Amniotic stem cell (primary cell): ENCODE measurements at regions not wholly inside any gene's neighbourhood (a gene's known extent, or its start where the extent isn't known, plus 50 kb on each side); places are given as distances from the start of the nearest gene placed in this dataset.

Experiments used
- DNase-seq: peaks from one replicate; lab custom pipeline; 2025; lab: John Stamatoyannopoulos, UW

DNA sequence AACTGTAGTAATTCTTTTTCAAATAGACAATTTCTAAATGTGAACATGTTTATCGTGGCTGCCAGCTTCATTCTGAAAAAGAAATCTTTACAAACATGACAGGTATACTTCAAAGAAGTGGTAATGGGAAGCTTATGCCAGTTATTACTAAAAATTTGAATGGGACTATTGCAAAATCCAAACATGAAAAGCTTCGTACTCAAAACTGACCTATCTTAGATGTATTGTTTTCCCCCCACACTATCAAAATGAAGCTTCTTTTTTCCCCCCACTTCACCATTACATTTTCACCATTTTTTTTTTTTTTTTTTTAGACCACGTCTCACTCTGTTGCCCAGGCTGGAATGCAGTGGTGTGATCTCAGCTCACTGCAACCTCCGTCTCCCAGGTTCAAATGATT lies 50.4 kb upstream of the SERTAD2 start:
- DNase-seq = no peak

DNA sequence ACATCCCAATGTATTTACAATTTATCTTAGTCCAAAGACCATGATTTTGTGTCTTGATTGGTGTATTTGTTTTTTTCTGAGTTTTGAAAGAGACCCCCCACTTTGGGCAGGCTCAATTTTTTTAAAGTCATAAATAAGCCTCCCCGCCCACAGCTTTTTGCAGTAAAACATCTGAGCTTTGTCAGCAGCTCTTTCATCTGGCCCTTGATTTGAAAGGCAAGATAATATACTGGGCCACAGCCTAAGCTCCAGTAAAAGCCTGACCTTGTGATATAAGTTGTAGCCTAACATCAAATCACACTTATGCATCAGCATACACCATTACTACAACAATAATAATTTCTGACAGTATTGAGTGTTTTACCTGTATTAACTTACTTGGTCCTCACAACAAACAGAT lies 51.3 kb upstream of the SERTAD2 start:
- no peak for DNase-seq

DNA sequence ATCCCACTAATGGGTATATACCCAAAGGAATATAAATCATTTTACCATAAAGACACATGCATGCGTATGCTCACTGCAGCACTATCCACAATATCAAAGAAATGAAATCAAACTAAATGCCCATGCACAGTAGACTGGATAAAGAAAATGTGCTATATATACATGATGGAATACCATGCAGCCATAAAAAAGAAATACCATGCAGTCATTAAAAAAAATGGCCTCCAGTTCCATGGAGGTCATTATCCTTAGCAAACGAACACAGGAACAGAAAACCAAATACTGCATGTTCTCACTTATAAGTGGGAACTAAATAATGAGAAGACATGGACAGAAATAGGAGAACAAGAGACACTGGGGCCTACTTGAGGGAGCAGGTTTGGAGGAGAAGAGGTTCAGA lies 53.6 kb upstream of the SERTAD2 start:
- no peak for DNase-seq

DNA sequence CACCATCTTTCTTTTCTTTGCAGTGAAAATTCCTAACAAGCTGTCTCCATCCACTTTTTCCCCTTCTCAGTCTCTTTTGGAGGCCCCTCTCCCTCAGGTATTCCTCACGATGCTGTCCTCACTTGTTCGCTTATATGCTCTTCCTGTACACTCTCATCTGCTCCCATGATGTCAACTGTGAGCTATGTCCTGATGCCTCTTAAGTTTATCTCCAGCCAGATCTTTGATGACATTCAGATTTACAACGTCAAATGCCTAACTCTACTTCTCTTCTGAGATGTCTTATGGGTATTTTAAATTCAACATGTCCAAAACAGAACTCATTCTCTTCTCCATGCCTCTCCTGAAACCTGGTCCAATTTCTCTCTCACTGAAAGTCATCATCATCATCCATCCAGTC lies 55.1 kb upstream of the SERTAD2 start:
- DNase-seq = no peak

DNA sequence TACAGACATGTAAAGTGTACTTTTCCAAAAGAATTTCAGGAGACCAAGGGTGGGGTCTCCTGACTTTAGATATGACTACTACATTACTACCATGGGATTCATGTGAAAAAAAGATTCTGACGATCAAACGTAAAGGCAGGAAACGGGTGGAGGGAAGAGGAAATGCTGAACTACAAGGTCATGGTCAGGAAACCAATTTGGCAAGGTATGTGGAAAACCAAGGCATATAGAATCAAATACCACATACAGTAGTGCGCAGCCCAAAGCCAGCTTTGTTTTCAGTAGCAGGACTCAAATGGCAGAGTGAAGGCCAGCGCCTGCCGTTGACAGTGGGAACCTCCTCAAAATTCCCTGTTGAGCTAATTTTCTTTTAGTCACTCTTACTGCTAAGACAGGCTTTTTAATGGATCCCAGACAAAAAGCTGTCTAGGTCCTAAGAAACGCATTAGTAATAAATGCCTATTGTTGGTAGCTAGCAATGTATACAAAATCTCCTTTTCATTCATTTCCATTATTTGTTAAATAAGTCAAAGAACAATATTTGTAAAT lies 57.6 kb upstream of the SERTAD2 start:
- DNase-seq = no peak

DNA sequence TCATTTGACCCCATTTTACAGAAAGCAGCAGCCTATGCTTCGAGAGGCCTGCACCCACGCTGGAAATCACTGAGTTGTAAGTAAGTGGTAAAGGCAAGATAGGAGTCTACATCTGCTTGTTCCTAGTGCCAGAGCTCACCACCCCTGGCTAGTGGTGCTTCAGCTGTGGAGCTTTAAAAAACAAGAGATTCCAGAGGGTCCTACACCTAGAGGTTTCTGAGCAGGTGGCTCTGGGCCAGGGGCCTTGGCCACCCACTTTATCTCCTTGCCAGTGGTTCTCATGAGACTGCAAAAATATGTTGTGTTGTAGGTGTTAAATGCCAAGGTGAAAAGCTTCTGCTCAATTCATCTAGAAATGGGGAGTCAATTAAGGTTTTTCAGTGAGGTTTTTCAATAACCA lies 60.0 kb upstream of the SERTAD2 start:
- no peak for DNase-seq

DNA sequence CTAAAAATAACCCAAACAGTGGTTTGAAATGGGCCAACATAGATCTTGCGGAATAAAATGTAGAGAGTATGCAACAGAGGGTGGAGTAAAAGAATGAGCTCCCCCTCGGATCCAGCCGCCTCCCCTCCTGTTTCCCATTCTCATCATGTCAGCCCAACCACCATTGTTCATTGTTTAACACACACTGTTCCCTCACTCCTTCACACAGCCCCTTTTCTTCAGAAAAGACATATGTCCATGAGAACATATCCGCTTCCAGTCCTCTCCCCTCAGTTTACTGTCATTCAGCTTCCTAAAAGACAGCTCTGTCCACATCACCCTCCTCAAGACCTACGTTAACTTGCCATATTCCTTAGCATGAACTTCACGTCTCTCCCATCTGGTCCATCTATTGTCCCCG lies 62.9 kb upstream of the SERTAD2 start:
- DNase-seq = no peak

DNA sequence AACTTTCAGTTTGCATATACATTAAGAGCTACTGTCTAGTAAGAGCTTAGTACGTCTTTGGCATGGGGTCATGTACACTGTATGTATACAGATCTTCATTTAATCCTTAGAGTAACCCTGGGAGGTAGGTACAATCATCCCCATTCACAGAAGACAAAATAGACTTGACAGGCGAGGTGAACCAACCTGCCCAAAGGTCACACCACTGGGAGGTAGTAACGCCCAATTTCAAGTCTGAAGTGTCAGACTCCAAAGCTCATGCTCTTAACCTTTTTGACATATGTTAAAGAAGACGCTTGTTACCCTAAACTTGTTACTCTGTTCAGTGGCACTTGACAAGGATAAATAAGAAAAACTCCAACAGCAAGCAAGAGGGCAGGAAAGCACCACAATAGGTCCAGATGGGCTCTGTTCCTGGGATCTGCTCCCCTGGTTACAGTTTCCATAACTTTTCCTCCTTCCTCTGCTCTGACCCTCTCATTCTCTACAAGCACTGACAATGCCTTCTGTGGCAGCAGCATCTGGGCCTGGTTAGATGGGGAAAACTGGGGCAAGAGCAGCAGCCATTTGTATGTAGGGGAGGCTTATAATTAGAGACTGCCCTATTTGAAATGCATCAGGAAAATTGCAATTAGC lies 64.7 kb upstream of the SERTAD2 start:
- DNase-seq = no peak

DNA sequence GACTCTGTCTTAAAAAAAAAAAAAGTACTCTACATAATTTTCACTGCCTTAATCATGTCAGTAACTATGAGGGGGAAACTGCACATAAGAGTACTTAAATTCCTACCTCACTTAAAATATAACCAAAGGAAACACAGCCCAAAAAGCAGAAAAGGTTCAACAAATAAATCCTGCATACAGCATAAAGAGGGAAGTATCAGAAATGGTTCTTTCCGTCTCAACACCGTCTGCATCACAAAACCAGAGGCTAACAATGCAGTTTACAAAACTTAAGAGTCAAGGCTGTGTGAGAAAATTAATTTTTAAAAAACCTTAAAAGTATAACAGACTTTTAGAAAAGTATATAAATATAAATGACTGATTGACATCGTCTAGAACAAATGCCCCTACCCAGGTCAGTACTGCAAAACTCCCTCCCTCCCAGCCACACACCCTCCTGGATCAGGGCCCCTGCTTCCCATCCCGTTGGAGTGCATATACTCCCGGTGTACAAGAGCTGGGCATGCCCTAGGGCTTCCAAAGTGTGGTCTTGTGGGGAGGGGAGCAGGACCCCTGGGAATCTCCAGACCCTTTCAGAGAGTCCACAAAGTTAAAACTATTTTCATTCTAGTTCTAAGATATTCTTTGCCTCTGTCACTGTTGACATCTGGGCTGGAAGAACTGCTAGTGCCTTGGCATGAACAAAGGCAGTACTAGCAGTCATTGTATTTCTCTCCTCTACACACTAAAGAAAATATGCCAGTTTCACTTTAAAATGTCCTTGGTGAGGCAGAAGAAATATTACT lies 67.0 kb upstream of the SERTAD2 start:
- DNase-seq = no peak

DNA sequence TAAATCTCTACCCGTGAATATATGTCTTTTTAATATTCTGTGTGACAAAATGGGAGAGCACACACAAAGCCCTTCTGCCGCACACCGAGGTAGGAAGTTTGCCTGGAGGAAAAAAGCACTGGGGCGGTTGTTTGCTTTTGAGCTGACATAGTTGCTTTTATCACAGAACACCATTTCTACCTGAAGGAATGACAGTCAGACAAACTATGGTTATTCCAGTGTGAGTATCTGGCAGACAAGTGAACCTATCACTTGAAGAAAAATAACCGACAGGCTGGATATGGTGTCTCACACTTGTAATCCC lies 67.6 kb upstream of the SERTAD2 start:
- no peak for DNase-seq

DNA sequence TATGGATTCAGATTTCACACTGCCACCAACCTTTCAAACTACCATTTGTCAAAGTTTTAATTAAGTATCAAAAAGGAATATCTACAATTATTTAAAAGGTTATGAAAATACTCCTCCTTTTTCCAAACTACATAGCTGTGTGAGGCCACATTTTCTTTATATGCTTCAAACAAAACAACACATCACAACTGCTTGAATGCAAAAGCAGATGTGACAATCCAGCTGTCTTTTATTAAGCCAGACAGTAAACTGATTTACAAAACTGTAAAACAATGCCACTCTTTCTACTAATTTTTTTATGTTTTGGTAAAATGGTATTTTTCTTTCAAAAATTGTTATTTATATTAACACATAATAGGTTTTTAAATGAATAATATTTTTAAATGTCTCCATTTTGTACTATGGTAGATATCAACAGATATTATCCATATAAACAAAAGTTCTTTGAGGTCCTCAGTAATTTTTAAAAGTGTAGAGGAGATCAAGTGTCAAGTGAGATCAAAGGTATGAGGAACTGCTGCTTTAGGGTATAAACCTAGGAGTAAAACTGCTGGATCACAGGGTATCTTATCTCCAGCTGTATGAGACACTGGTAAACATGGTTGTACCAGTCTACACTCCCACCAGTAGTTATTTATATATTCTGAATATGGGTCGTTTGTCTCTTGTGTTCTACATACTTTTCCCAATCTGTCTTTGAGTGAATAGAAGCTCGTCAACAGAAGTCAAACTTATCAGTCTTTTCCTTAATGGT lies 68.8 kb upstream of the SERTAD2 start:
- DNase-seq = no peak

DNA sequence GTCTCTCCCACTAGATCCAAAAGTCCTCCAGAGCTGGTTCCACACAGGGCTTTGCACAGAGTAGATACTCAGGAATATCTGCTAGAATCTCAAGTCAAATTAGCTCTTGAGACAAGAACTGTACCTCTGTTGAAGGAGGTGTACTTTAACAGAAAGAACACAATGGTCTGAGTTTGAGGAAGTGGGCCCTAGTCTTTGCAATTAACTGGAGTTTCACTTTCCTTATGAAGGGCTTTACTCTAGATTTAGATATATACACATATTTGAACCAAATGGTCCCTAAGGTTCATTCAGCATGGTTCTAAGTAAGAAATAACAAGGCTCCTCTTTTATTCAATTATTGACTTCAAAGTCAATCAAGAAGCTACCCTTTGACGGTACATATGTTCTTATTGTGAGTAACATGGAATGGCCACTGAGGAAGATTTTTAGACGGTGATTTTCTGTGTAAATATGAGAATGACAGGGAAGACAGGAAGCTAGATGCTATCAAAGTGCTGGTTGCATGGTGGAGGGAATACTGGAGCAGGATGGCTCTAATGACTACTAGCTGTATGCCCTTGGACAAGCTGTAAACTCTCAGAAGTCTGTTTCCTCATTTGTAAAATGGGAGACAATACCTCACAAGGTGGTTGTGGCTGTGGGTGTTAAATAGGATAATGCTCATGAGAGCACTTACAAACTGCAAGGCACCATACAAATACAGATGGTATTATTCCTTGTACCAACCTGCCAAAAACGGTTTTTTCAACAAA lies 73.5 kb upstream of the SERTAD2 start:
- no peak for DNase-seq

DNA sequence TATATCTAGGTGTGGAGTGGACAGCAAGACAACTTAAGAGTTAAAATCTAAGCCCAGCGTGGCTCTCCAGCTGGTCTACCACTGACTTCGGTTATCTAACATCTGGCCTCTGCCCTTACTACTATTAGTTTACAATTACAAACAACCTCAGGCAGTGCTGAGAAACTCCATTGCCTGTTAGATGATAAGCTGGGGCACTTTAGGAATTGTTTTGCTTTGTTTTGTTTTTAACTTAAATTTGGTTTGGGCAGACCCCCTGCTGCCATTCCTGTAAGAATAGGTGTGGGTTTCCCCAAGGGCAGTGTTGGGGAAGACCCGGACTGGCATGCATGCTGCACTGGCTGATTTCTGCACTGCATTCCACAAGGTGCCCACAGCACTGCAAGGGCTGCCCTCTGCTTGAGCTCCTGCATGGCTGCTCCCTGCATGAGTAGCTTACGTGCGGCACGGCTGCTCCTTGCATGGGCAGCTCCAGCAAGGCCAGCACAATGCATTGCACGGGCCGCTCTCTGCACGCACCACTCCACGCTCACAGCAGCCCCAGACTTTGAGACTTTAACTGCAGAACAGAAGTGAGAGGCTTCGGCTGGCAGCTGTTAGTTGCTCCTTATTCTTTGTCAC lies 74.2 kb upstream of the SERTAD2 start:
- DNase-seq = no peak

DNA sequence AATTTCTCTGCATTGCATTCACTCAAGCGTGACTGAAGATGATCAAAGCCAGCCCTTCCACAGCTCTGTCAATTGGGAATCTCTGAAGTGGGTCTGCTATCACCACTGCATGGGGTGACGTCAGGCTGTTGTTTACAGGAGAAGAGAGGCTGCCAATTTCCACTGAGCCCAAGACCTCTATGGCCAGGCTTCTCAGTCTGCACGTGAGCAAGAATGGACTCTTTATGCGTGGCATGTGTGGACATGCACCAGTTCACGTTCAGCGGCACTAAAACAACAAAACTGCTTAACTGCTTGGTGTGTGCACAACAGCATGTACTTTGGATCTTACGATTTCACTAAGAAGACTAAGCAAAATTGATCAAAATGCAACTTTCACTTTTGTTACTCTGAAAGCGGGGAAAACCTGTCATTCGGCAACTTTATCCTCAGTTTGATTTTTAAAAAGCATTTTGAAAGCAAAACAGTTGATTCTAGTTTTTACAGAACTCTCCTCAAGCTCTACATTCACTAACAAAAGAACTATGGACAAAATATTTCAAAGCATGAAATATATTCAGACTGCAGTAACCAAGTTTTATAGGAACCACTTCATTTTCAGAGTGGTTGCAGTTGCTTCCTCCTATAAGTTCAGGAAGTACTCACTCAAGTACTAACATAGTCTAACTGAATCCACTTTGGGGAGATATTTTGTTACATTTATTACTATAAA lies 77.0 kb upstream of the SERTAD2 start:
- no peak for DNase-seq

DNA sequence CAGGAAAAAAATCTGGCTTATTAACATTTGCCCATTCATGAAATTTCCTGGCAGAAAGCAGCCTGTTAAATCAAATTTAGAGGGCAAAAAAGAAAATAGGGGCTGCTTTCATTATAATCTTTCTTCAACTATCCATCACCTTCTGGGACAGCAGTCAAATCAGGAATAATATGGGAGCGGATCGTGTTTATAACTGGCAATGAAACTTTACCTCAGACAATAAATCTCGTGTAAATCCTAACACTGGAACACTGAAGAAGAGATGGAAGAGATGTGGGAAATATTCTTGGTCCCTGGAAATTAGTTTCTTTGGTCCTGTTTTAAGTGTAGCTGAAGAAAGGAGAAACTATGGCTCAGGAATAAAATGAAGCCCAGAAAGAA lies 77.5 kb upstream of the SERTAD2 start:
- DNase-seq = no peak

DNA sequence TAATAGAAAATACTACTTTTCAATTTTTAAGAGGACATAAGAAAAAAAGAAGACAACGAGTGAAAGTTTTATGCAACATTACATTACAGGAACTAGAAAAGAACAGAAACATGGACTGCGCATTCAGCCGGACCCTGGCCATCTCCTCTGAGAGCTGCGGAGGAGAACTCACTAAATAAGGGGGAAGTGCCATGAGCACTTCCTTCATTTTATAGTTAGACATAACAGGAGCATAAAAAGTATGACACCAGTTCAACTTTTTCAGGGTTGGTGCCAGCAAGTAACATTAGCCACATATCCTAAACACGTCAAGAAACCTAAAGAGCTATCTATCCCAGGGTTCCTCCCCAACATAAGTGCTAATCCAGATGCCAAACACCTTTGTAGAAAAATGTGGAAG lies 78.0 kb upstream of the SERTAD2 start:
- no peak for DNase-seq

DNA sequence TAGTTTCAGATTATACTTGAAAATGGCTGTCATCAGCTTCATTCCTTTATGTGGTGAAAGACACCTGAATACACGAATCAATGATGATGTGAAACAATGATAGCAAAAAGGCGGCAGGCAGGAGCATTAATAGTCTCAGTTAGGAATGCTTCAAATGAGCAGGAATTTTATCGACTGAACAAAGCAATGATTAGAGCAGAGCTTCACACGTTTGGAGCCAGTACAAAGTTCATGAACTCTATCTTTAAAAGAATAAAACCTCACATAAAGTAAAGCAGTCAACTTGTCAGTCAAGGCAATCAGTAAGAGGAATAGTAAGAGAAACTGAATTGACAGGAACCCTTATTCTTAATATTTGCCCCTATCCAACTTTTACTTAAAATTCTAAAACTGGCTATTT lies 78.4 kb upstream of the SERTAD2 start:
- DNase-seq = no peak

DNA sequence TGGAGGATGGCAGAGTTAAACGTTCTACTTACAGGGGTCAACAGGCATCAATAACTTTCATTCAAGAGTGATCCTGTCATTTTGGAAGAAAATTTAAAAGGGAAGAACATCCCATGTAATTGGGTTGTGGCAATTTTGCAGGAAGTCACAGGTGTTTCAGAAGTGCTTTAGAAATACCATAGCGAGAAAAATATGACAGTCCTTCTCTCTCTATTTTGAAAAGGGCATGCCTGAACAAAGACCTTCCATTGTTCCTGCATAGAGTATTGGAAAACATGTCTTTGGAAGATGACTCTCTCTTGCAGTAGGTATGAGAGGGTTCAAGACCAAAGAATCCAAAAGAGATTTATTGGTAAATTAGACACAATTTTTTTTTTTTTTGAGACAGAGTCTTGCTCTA lies 81.8 kb upstream of the SERTAD2 start:
- no peak for DNase-seq

DNA sequence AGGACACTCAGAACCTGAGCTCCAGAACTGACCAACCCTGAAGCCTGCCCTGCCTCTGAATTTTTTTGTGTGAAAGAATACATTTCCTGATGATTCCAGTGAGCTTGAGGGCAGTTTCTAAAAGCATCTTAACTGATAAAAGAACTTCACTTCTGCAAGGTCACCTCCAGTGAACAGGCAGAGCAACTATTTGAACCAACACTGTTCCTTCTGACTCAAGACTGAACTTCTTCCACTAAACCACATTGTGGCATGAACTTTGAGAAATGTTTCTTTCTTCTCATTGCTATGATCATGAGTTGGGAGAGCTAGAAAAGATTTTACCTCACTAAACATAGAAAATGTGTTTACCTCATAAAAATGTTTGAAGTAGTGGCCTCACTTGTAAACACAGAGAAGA lies 83.8 kb upstream of the SERTAD2 start:
- no peak for DNase-seq

DNA sequence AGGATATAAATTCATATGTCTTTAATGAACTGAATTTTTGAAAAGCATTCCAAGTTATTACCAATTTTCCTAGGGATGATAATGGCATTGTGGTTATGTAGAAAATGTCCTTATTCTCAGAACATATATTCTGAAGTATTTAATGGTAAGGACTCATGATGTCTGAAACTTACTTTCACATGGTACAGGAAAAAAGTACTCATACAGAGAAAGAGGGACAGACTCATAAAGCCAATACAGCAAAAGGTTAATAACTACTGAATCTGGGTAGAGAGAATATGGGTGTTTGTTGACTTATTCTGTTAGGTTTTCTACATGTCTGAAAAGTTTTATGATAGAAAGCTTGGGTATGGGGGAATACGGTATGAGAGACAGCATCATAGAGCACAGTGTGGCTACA lies 84.3 kb upstream of the SERTAD2 start:
- DNase-seq = no peak

DNA sequence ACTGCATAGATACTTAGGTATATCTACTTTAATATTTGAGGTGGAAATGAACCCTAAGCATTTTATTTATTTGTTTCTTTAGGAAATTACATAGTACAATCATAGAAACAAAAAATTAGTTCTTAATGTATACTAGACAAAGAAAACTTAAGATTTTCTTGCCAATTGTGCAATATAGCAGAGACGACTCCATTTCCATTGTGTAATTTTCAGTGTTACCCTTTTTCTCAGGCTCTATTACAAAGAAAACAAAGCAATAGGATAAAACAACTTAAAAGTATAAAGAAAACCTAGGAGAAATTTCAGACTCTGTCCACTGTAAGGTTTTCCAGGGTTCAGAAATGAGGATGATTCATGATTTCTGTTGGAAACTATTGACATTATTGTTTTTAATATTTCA lies 89.0 kb upstream of the SERTAD2 start:
- DNase-seq = no peak
